Heart left ventricle (tissue), 13 donors: ENCODE measurements at regions not wholly inside any gene's neighbourhood (a gene's known extent, or its start where the extent isn't known, plus 50 kb on each side); places are given as distances from the start of the nearest gene placed in this dataset.

Source experiments
- CTCF ChIP-seq, 12 donors: fragments of 200-600 bp; sonication (generic) in 4 of 12; IDR thresholded peaks; one replicate each; pipeline versions ENCODE4 v1.5.0 to v1.8.0; 2018 to 2022; ENCODE audit warnings: antibody characterized with exemption in 12 of 12, mild to moderate bottlenecking in 5 of 12
- POLR2A ChIP-seq, 2 donors: fragments of 450-650 bp; IDR thresholded peaks; one replicate each; pipeline ENCODE4 v1.6.1; 2017; ENCODE audit warnings: antibody characterized with exemption in 2 of 2, mild to moderate bottlenecking in 2 of 2, moderate library complexity in 2 of 2
- donor health status: ischemic (EF 13 %, LVEDD 7.1; RV severe dilation, severe dysfunction).
- donor health status: DM: no; HTN: yes; CAD: no.
- donor health status: DM: no; HTN: no; CAD: no.
- donor health status: ischemic (EF 25% LVEDD 6.9; RV normal size, moderate dysfunction).
- donor health status: ischemic (EF 25% LVEDD 5.7; RV mildly dilated, moderate dysfunction).
- donor health status: ischemic (EF 35%, LVEDD 5.7; RV mildly dilated, moderate dysfunction).
- donor health status: nonischemic (EF 11% LVEDD 7.7; RV severe dilation, severe dysfunction).
- donor health status: DM: yes; HTN: yes; CAD: no.
- donor health status: PGD.
- donor health status: ischemic (EF 29% LVEDD 5.4; RV normal size, mild dysfunction).
- donor health status: nonischemic (EF 23%, LVEDD 6.1; RV moderate dilation, normal function).

- TF ChIP-seq CTCF (IDR thresholded peaks at IDR 0.05) (no peak), POLR2A (IDR thresholded peaks at IDR 0.05) (no peak)
Observed at GRCh38 chr5:38613992-38614836, 57.8 kb upstream of the LIFR start.
